NCI-H446 (cell line): ENCODE measurements at regions not wholly inside any gene's neighbourhood (a gene's known extent, or its start where the extent isn't known, plus 50 kb on each side); places are given as distances from the start of the nearest gene placed in this dataset.

Experiments
- DNase-seq, 2 experiments: peaks; one replicate each; lab custom pipeline; 2025; lab: John Stamatoyannopoulos, UW

- no peak for DNase-seq
Measured at GRCh38 chr18:77857678-77858655, 608.3 kb downstream of the GALR1 start.

- DNase-seq = no peak
Measured at GRCh38 chr18:77859634-77860033, 610.0 kb downstream of the GALR1 start.

GRCh38 chr18:77862066-77862757 is 612.6 kb downstream of the GALR1 start:
- DNase-seq = no peak

- DNase-seq = no peak
Measured at GRCh38 chr18:77865853-77866252, 616.2 kb downstream of the GALR1 start.

- DNase-seq = no peak
Measured at GRCh38 chr18:77866351-77866750, 616.7 kb downstream of the GALR1 start.

GRCh38 chr18:77870199-77870598 is 620.6 kb downstream of the GALR1 start:
- DNase-seq = no peak

GRCh38 chr18:77870894-77871293 is 621.2 kb downstream of the GALR1 start:
- no peak for DNase-seq

GRCh38 chr18:77872166-77872565 is 622.5 kb downstream of the GALR1 start:
- DNase-seq = no peak

- DNase-seq = no peak
Measured at GRCh38 chr18:77876319-77876865, 626.7 kb downstream of the GALR1 start.

- no peak for DNase-seq
Measured at GRCh38 chr18:77879829-77880228, 630.2 kb downstream of the GALR1 start.

- DNase-seq = no peak
Measured at GRCh38 chr18:77884454-77884853, 634.8 kb downstream of the GALR1 start.

- DNase-seq = no peak
Measured at GRCh38 chr18:77894060-77894459, 644.4 kb downstream of the GALR1 start.

- DNase-seq = no peak
Measured at GRCh38 chr18:77895250-77895649, 645.6 kb downstream of the GALR1 start.

GRCh38 chr18:77896586-77897252 is 647.1 kb downstream of the GALR1 start:
- no peak for DNase-seq

GRCh38 chr18:77897606-77898005 is 648.0 kb downstream of the GALR1 start:
- no peak for DNase-seq

- peak in 1 of 2 experiments; percentile 16 for DNase-seq
Measured at GRCh38 chr18:77899972-77900754, 650.5 kb downstream of the GALR1 start.

GRCh38 chr18:77905011-77905410 is 655.4 kb downstream of the GALR1 start:
- DNase-seq = no peak

- no peak for DNase-seq
Measured at GRCh38 chr18:77905449-77906055, 655.9 kb downstream of the GALR1 start.

GRCh38 chr18:77906103-77906892 is 656.6 kb downstream of the GALR1 start:
- no peak for DNase-seq

- no peak for DNase-seq
Measured at GRCh38 chr18:77910347-77910746, 660.7 kb downstream of the GALR1 start.
